NT2/D1 (cell line): ENCODE measurements at regions not wholly inside any gene's neighbourhood (a gene's known extent, or its start where the extent isn't known, plus 50 kb on each side); places are given as distances from the start of the nearest gene placed in this dataset.

Experiments used
- DNase-seq: peaks from one replicate; pipeline ENCODE4 v3.0.0-alpha.2; 2011; ENCODE audit warnings: low read depth, low spot score
- H3K27me3 ChIP-seq: 2 replicates; pipeline ENCODE4 v1.6.0; 2011; ENCODE audit warnings: mild to moderate bottlenecking; ENCODE audit not compliant: insufficient read length, insufficient read depth
- H3K36me3 ChIP-seq: 2 replicates; pipeline ENCODE4 v1.6.1; 2011; ENCODE audit warnings: mild to moderate bottlenecking, low read length, mixed read lengths; ENCODE audit not compliant: insufficient read depth, insufficient read length
- H3K4me1 ChIP-seq: 2 replicates; pipeline ENCODE4 v1.5.1; 2011; ENCODE audit not compliant: insufficient read depth, insufficient read length
- H3K4me3 ChIP-seq: 2 replicates; pipeline ENCODE4 v1.5.1; 2011; ENCODE audit warnings: low read depth; ENCODE audit not compliant: insufficient read length
- H3K9ac ChIP-seq: 2 replicates; pipeline ENCODE4 v1.6.0; 2011; ENCODE audit warnings: low read depth; ENCODE audit not compliant: insufficient read length
- H3K9me3 ChIP-seq: 2 replicates; pipeline ENCODE4 v1.5.1; 2011; ENCODE audit warnings: mild to moderate bottlenecking, low read length; ENCODE audit not compliant: insufficient read depth
- SUZ12 ChIP-seq: IDR thresholded peaks from 2 replicates; pipeline ENCODE4 v1.6.1; 2011; ENCODE audit not compliant: insufficient read length, insufficient read depth; ENCODE audit errors: extremely low read depth
- YY1 ChIP-seq: IDR thresholded peaks from 2 replicates; pipeline ENCODE4 v1.6.1; 2011; ENCODE audit not compliant: insufficient read length, insufficient read depth
- ZNF274 ChIP-seq: IDR thresholded peaks from 2 replicates; pipeline ENCODE4 v1.6.1; 2011; ENCODE audit warnings: mild to moderate bottlenecking, low read depth, low read length

- Histone ChIP-seq H3K27me3 (no peaks in the 10 kb centered on the region), H3K4me3 (no peak overlapping the region), H3K4me1 (no peaks in the 10 kb centered on the region), H3K9ac (no peak overlapping the region), H3K9me3 (no peaks in the 10 kb centered on the region), H3K36me3 (no peaks in the 10 kb centered on the region)
- TF ChIP-seq SUZ12 (no peak), YY1 (no peak), ZNF274 (no peak)
- no peak for DNase-seq
Observed at GRCh38 chr1:208298593-208299269, 54.5 kb upstream of the PLXNA2 start.

- Histone ChIP-seq H3K27me3 (no peaks in the 10 kb centered on the region), H3K9ac (no peak overlapping the region), H3K9me3 (no peaks in the 10 kb centered on the region), H3K36me3 (no peaks in the 10 kb centered on the region), H3K4me3 (no peak overlapping the region), H3K4me1 (no peaks in the 10 kb centered on the region)
- DNase-seq = no peak
- no peak for TF ChIP-seq SUZ12
- no peak for TF ChIP-seq YY1
- TF ChIP-seq ZNF274 = no peak
Observed at GRCh38 chr1:208300084-208300770, 56.0 kb upstream of the PLXNA2 start.

- Histone ChIP-seq H3K9ac (no peak overlapping the region), H3K27me3 (no peaks in the 10 kb centered on the region), H3K36me3 (no peaks in the 10 kb centered on the region), H3K4me3 (no peak overlapping the region), H3K9me3 (no peaks in the 10 kb centered on the region), H3K4me1 (no peaks in the 10 kb centered on the region)
- TF ChIP-seq ZNF274 = no peak
- TF ChIP-seq SUZ12 = no peak
- no peak for TF ChIP-seq YY1
- no peak for DNase-seq
Observed at GRCh38 chr1:208302699-208303238, 58.6 kb upstream of the PLXNA2 start.

GRCh38 chr1:208303743-208304712, 59.8 kb upstream of the PLXNA2 start:
- no peak for DNase-seq
- no peak overlapping the region for H3K4me3 ChIP-seq
- no peaks in the 10 kb centered on the region for H3K4me1 ChIP-seq
- no peak overlapping the region for H3K9ac ChIP-seq
- no peaks in the 10 kb centered on the region for H3K9me3 ChIP-seq
- no peaks in the 10 kb centered on the region for H3K27me3 ChIP-seq
- H3K36me3 ChIP-seq = no peaks in the 10 kb centered on the region
- TF ChIP-seq SUZ12 (no peak), ZNF274 (no peak), YY1 (no peak)

GRCh38 chr1:208308221-208308620, 64.0 kb upstream of the PLXNA2 start:
- Histone ChIP-seq H3K36me3 (no peaks in the 10 kb centered on the region), H3K4me1 (no peaks in the 10 kb centered on the region), H3K27me3 (no peaks in the 10 kb centered on the region), H3K4me3 (no peak overlapping the region), H3K9me3 (no peaks in the 10 kb centered on the region), H3K9ac (no peak overlapping the region)
- TF ChIP-seq SUZ12 = no peak
- DNase-seq = no peak

GRCh38 chr1:208309771-208310170, 65.6 kb upstream of the PLXNA2 start:
- Histone ChIP-seq H3K4me1 (no peaks in the 10 kb centered on the region), H3K27me3 (no peaks in the 10 kb centered on the region), H3K9ac (no peak overlapping the region), H3K9me3 (no peaks in the 10 kb centered on the region), H3K4me3 (no peak overlapping the region), H3K36me3 (no peaks in the 10 kb centered on the region)
- no peak for TF ChIP-seq ZNF274
- TF ChIP-seq SUZ12 = no peak
- no peak for TF ChIP-seq YY1
- no peak for DNase-seq
